Left ventricle myocardium inferior (tissue), 1 donor: ENCODE measurements at regions not wholly inside any gene's neighbourhood (a gene's known extent, or its start where the extent isn't known, plus 50 kb on each side); places are given as distances from the start of the nearest gene placed in this dataset.

Source experiments
- DNase-seq: peaks from one replicate; pipeline ENCODE4 v3.0.0-alpha.2; 2020
- H3K27ac ChIP-seq: fragments of 200-600 bp; replicated peaks from 2 replicates; pipeline ENCODE4 v1.8.0; 2021
- H3K27me3 ChIP-seq: fragments of 200-600 bp; 2 replicates; pipeline ENCODE4 v1.8.0; 2021; ENCODE audit warnings: low read depth
- H3K36me3 ChIP-seq: fragments of 200-600 bp; 2 replicates; pipeline ENCODE4 v1.8.0; 2021
- H3K4me1 ChIP-seq: fragments of 200-600 bp; 2 replicates; pipeline ENCODE4 v1.8.0; 2021
- H3K4me3 ChIP-seq: fragments of 200-600 bp; 2 replicates; pipeline ENCODE4 v1.8.0; 2021; ENCODE audit warnings: mild to moderate bottlenecking, moderate library complexity
- H3K9me3 ChIP-seq: fragments of 200-600 bp; replicated peaks from 2 replicates; pipeline ENCODE4 v1.8.0; 2021
- CTCF ChIP-seq: fragments of 200-600 bp; IDR thresholded peaks from 2 replicates; pipeline ENCODE4 v1.8.0; 2021; ENCODE audit warnings: antibody characterized with exemption, mild to moderate bottlenecking, borderline replicate concordance
- intact Hi-C: fragments of 100-400 bp; cut with micrococcal nuclease; formaldehyde crosslinking; loops from one replicate; pipeline ENCODE4 v1.11.0; 2022
- donor health status: DM: no; HTN: yes; CAD: no; lungs with severe emphysema.

GRCh38 chr3:82141592-82141991 lies 380.1 kb upstream of the GBE1 start:
- no peaks in the 10 kb centered on the region for H3K27me3 ChIP-seq
- no peak for TF ChIP-seq CTCF
- H3K4me3 ChIP-seq = no peak overlapping the region
- intact Hi-C loops = no loop called here
- no peak overlapping the region for H3K27ac ChIP-seq
- H3K4me1 ChIP-seq = no peaks in the 10 kb centered on the region
- peaks cover 17% of the 10 kb centered on the region for H3K9me3 ChIP-seq
- no peaks in the 10 kb centered on the region for H3K36me3 ChIP-seq
- DNase-seq = no peak

GRCh38 chr3:82137861-82138260 lies 376.4 kb upstream of the GBE1 start:
- H3K4me3 ChIP-seq = no peak overlapping the region
- no peaks in the 10 kb centered on the region for H3K27me3 ChIP-seq
- intact Hi-C loops = loop anchor here (10.0 kb wide), 1 partner anchor 463 kb away; no protein-coding TSS in a partner anchor
- no peak overlapping the region for H3K27ac ChIP-seq
- H3K9me3 ChIP-seq = peaks cover 17% of the 10 kb centered on the region
- DNase-seq = no peak
- peaks cover under 1% of the 10 kb centered on the region for H3K4me1 ChIP-seq
- no peak for TF ChIP-seq CTCF
- H3K36me3 ChIP-seq = no peaks in the 10 kb centered on the region

GRCh38 chr3:82137050-82137449 lies 375.6 kb upstream of the GBE1 start:
- no peak overlapping the region for H3K27ac ChIP-seq
- no peaks in the 10 kb centered on the region for H3K36me3 ChIP-seq
- no peak for DNase-seq
- H3K4me3 ChIP-seq = no peak overlapping the region
- no peaks in the 10 kb centered on the region for H3K27me3 ChIP-seq
- H3K4me1 ChIP-seq = peaks cover 3% of the 10 kb centered on the region
- intact Hi-C loops = loop anchor here (10.0 kb wide), 1 partner anchor 462 kb away; no protein-coding TSS in a partner anchor
- peaks cover 17% of the 10 kb centered on the region for H3K9me3 ChIP-seq
- no peak for TF ChIP-seq CTCF

GRCh38 chr3:82133070-82133606 lies 371.7 kb upstream of the GBE1 start:
- H3K27ac ChIP-seq = no peak overlapping the region
- H3K36me3 ChIP-seq = no peaks in the 10 kb centered on the region
- no peaks in the 10 kb centered on the region for H3K9me3 ChIP-seq
- intact Hi-C loops = loop anchor here (10.0 kb wide), 1 partner anchor 458 kb away; no protein-coding TSS in a partner anchor
- DNase-seq = peak; percentile 55
- TF ChIP-seq CTCF = peak; percentile 93
- no peaks in the 10 kb centered on the region for H3K27me3 ChIP-seq
- H3K4me1 ChIP-seq = peaks cover 3% of the 10 kb centered on the region
- H3K4me3 ChIP-seq = no peak overlapping the region

- peaks cover 3% of the 10 kb centered on the region for H3K4me1 ChIP-seq
- intact Hi-C loops = loop anchor here (10.0 kb wide), 1 partner anchor 458 kb away; no protein-coding TSS in a partner anchor
- H3K27ac ChIP-seq = no peak overlapping the region
- TF ChIP-seq CTCF = no peak
- H3K9me3 ChIP-seq = no peaks in the 10 kb centered on the region
- no peaks in the 10 kb centered on the region for H3K27me3 ChIP-seq
- no peaks in the 10 kb centered on the region for H3K36me3 ChIP-seq
- H3K4me3 ChIP-seq = no peak overlapping the region
- DNase-seq = no peak
Measured at GRCh38 chr3:82132210-82133069, 371.0 kb upstream of the GBE1 start.
